Smooth muscle cell (in vitro differentiated cells): ENCODE measurements at regions not wholly inside any gene's neighbourhood (a gene's known extent, or its start where the extent isn't known, plus 50 kb on each side); places are given as distances from the start of the nearest gene placed in this dataset.

Experiments
- DNase-seq: peaks from one replicate; lab custom pipeline; 2025; ENCODE audit not compliant: unreplicated experiment; lab: John Stamatoyannopoulos, UW
- H2AFZ ChIP-seq: fragments of 200-600 bp; sonication (generic); 2 replicates; pipeline ENCODE4 v1.6.0; 2016; ENCODE audit warnings: antibody characterized with exemption, low read depth, mild to moderate bottlenecking
- H3F3A ChIP-seq: fragments of 200-600 bp; sonication (generic); 2 replicates; pipeline ENCODE4 v1.6.0; 2017; ENCODE audit warnings: antibody characterized with exemption, low read depth
- H3K27ac ChIP-seq: fragments of 200-600 bp; sonication (generic); 2 replicates; pipeline ENCODE4 v1.5.1; 2016; ENCODE audit warnings: low read depth, mild to moderate bottlenecking
- H3K27me3 ChIP-seq: fragments of 200-600 bp; sonication (generic); 2 replicates; pipeline ENCODE4 v1.6.1; 2016; ENCODE audit warnings: low read depth, mild to moderate bottlenecking
- H3K36me3 ChIP-seq: fragments of 200-600 bp; sonication (generic); 2 replicates; pipeline ENCODE4 v1.5.1; 2016; ENCODE audit warnings: low read depth
- H3K4me1 ChIP-seq: fragments of 200-600 bp; sonication (generic); 2 replicates; pipeline ENCODE4 v1.5.1; 2016; ENCODE audit warnings: low read depth
- H3K4me2 ChIP-seq: fragments of 200-600 bp; sonication (generic); 2 replicates; pipeline ENCODE4 v1.6.0; 2016; ENCODE audit warnings: mild to moderate bottlenecking
- H3K4me3 ChIP-seq: fragments of 200-600 bp; sonication (generic); 2 replicates; pipeline ENCODE4 v1.5.1; 2016; ENCODE audit warnings: mild to moderate bottlenecking
- H3K79me2 ChIP-seq: fragments of 200-600 bp; sonication (generic); 2 replicates; pipeline ENCODE4 v1.6.0; 2016; ENCODE audit warnings: low read depth, mild to moderate bottlenecking
- H3K9ac ChIP-seq: fragments of 200-600 bp; sonication (generic); 2 replicates; pipeline ENCODE4 v1.6.0; 2016; ENCODE audit warnings: low read depth
- H3K9me3 ChIP-seq: fragments of 200-600 bp; sonication (generic); replicated peaks from 2 replicates; pipeline ENCODE4 v1.5.1; 2016; ENCODE audit warnings: low read depth
- H4K20me1 ChIP-seq: fragments of 200-600 bp; sonication (generic); 2 replicates; pipeline ENCODE4 v1.6.0; 2016; ENCODE audit warnings: low read depth
- WGBS: methylation state at CpG from one replicate; pipeline ENCODE4 v1.1.7; 2016; ENCODE audit warnings: low lambda C conversion rate; 5-methylcytosine and 5-hydroxymethylcytosine counted together
- TF ChIP-seq, protein P1 (sequence below): fragments of 200-600 bp; sonication (generic); IDR thresholded peaks from 2 replicates; pipeline ENCODE4 v1.5.1; 2017; ENCODE audit warnings: borderline replicate concordance, mild to moderate bottlenecking, antibody characterized with exemption; ENCODE audit not compliant: insufficient read depth, poor library complexity, severe bottlenecking

DNA sequence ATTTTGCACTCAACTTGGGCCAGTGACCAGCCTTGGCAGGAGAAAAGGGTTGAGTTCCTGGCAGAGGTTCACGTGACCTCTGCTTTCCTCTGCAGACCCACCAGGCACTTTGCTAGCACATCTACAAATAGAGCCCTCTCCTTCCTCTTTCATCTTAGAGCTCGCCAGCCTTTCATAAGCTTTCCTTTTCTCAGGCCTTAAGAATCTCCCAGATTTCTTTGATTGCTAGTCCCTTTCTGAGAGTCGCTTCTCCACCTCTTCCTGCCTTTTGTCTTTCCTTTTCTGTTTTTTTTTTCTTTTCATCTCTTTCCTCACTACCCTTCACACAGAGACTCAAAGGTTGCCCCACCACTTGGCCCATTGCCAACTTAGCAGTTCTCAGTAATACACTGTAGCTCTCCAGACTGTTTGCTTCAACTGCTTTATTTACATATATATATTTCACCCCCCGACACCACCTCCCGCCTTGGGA, 375.7 kb upstream of the SPRY2 start:
- H3K9ac ChIP-seq = no peak overlapping the region
- no peaks in the 10 kb centered on the region for H4K20me1 ChIP-seq
- no peaks in the 10 kb centered on the region for H3K79me2 ChIP-seq
- no peak overlapping the region for H3K4me3 ChIP-seq
- DNase-seq = no peak
- H3K27me3 ChIP-seq = no peaks in the 10 kb centered on the region
- WGBS = 71% methylated on average over 5 of the region's 5 CpGs
- no peaks in the 10 kb centered on the region for H3F3A ChIP-seq
- peaks cover 7% of the 10 kb centered on the region for H3K4me1 ChIP-seq
- H3K36me3 ChIP-seq = no peaks in the 10 kb centered on the region
- no peak overlapping the region for H3K4me2 ChIP-seq
- H3K27ac ChIP-seq = no peak overlapping the region
- no peak overlapping the region for H2AFZ ChIP-seq
- TF ChIP-seq, protein P1, sequence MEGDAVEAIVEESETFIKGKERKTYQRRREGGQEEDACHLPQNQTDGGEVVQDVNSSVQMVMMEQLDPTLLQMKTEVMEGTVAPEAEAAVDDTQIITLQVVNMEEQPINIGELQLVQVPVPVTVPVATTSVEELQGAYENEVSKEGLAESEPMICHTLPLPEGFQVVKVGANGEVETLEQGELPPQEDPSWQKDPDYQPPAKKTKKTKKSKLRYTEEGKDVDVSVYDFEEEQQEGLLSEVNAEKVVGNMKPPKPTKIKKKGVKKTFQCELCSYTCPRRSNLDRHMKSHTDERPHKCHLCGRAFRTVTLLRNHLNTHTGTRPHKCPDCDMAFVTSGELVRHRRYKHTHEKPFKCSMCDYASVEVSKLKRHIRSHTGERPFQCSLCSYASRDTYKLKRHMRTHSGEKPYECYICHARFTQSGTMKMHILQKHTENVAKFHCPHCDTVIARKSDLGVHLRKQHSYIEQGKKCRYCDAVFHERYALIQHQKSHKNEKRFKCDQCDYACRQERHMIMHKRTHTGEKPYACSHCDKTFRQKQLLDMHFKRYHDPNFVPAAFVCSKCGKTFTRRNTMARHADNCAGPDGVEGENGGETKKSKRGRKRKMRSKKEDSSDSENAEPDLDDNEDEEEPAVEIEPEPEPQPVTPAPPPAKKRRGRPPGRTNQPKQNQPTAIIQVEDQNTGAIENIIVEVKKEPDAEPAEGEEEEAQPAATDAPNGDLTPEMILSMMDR = no peak
- H3K9me3 ChIP-seq = no peaks in the 10 kb centered on the region

DNA sequence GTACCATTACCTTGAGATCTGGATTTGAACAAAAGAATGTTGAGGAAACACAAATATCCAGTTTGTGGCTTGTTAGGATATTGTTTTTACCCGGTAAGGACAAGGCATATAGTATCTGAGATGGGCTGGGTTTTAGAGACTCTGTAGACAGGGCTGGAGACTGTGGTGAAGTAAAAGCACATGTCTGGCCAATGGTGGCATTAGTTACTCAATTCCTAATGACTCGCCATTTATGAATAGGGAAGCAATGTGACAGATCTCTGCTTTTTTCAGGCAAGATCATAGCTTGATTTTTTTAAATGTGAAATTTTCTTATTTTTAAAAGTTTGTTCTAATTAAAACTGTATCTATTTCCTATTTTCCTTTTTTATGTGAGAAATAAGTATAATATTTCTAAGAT, 371.1 kb upstream of the SPRY2 start:
- Histone ChIP-seq H3K4me3 (no peak overlapping the region), H3K79me2 (no peaks in the 10 kb centered on the region), H3K4me2 (no peak overlapping the region), H3F3A (no peaks in the 10 kb centered on the region), H4K20me1 (no peaks in the 10 kb centered on the region), H3K9me3 (no peaks in the 10 kb centered on the region), H3K27ac (no peak overlapping the region), H3K4me1 (peaks cover 7% of the 10 kb centered on the region), H3K36me3 (no peaks in the 10 kb centered on the region), H2AFZ (peak overlapping the region; percentile 30), H3K27me3 (no peaks in the 10 kb centered on the region), H3K9ac (no peak overlapping the region)
- TF ChIP-seq, protein P1 = no peak
- DNase-seq = no peak
- WGBS = 67% methylated on average over 2 of the region's 2 CpGs

DNA sequence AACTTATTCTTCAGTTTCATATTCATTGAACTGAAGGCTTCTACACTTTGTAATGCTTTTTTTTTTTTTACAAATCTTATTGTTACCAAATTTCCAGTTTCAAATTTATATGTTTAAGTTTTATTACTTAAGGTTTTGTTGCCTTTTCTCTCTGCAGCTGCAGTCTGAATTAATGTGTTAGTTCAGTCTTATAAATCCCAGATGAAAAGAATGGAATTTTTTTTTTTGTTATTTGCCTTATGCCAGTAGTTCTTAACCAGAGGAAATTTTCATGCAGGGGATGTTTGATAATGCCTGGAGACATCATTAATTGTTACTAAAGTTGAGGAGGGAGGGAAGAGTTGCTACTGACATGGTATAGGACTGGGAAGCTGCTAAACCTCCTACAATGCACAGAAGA, 367.9 kb upstream of the SPRY2 start:
- Histone ChIP-seq H3K4me3 (no peak overlapping the region), H3K4me2 (no peak overlapping the region), H3K27ac (no peak overlapping the region), H3K79me2 (no peaks in the 10 kb centered on the region), H2AFZ (no peak overlapping the region), H3K36me3 (no peaks in the 10 kb centered on the region), H3K9me3 (no peaks in the 10 kb centered on the region), H3K9ac (no peak overlapping the region), H4K20me1 (no peaks in the 10 kb centered on the region), H3K4me1 (no peaks in the 10 kb centered on the region), H3K27me3 (no peaks in the 10 kb centered on the region), H3F3A (no peaks in the 10 kb centered on the region)
- TF ChIP-seq, protein P1 = no peak
- no peak for DNase-seq
